Lower leg skin (tissue), 3 donors: ENCODE measurements at regions not wholly inside any gene's neighbourhood (a gene's known extent, or its start where the extent isn't known, plus 50 kb on each side); places are given as distances from the start of the nearest gene placed in this dataset.

ENCODE experiments used
- POLR2A ChIP-seq, 2 donors: fragments of 450-650 bp; IDR thresholded peaks; one replicate each; pipeline ENCODE4 v1.6.1; 2016 to 2017; ENCODE audit warnings: antibody characterized with exemption in 2 of 2, mild to moderate bottlenecking in 1 of 2, moderate library complexity in 1 of 2
- TF ChIP-seq, protein P1 (sequence below), 3 donors: fragments of 450-650 bp; IDR thresholded peaks; one replicate each; pipeline ENCODE4 v1.5.1; 2016; ENCODE audit warnings: antibody characterized with exemption in 3 of 3, mild to moderate bottlenecking in 3 of 3, moderate library complexity in 2 of 3

DNA sequence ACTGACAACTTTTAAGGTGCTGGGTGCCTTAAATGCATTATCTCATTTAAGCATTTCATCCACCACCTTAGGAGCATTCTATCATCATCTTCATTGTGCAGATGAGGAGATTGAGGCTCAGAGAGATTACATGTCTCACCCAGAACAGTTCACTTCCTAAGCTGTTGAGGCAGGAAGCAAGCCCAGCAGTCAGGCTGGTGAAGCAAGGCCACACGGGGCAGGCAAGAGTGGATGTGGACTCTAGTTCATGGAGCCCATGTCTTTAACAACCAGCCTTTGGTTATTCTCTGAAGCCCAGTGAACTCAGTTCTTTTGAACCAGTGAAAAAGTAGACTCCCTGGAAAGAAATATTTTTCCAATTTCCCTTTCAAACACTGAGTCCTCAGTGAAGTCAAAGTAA is 294.8 kb upstream of the MGAT5 start:
- TF ChIP-seq, protein P1, sequence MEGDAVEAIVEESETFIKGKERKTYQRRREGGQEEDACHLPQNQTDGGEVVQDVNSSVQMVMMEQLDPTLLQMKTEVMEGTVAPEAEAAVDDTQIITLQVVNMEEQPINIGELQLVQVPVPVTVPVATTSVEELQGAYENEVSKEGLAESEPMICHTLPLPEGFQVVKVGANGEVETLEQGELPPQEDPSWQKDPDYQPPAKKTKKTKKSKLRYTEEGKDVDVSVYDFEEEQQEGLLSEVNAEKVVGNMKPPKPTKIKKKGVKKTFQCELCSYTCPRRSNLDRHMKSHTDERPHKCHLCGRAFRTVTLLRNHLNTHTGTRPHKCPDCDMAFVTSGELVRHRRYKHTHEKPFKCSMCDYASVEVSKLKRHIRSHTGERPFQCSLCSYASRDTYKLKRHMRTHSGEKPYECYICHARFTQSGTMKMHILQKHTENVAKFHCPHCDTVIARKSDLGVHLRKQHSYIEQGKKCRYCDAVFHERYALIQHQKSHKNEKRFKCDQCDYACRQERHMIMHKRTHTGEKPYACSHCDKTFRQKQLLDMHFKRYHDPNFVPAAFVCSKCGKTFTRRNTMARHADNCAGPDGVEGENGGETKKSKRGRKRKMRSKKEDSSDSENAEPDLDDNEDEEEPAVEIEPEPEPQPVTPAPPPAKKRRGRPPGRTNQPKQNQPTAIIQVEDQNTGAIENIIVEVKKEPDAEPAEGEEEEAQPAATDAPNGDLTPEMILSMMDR (IDR thresholded peaks at IDR 0.05): no peak
- TF ChIP-seq POLR2A (IDR thresholded peaks at IDR 0.05): no peak
